ENCODE measurements at regions not wholly inside any gene's neighbourhood (a gene's known extent, or its start where the extent isn't known, plus 50 kb on each side); places are given as distances from the start of the nearest gene placed in this dataset.

GRCh38 chr5:107269256-107269655 lies 401.5 kb downstream of the EFNA5 start:
- Histone ChIP-seq H3K23ac (ENCODE audit: low read depth, low read length) (no peak overlapping the region), H3K9me3 (ENCODE audit: control insufficient read depth, insufficient read depth, low read length) (no peaks in the 10 kb centered on the region), H4K8ac (ENCODE audit: low read depth in 2 of 2, low read length in 2 of 2) (no peak overlapping the region), H4K91ac (ENCODE audit: insufficient read depth, low read depth, low read length) (no peak overlapping the region), H2AFZ (replicated peaks; ENCODE audit: low read length, poor library complexity) (no peak overlapping the region), H2AK9ac (replicated peaks; ENCODE audit: low read depth, low read length, poor library complexity) (no peak overlapping the region), H3K4me3 (ENCODE audit: insufficient read depth, low read depth, low read length) (no peak overlapping the region), H2BK120ac (ENCODE audit: low read depth, low read length) (no peak overlapping the region), H3K27ac (ENCODE audit: insufficient read depth, low read length) (no peak overlapping the region), H4K20me1 (ENCODE audit: insufficient read depth, low read length) (no peaks in the 10 kb centered on the region), H3K4ac (ENCODE audit: low read depth, low read length) (no peak overlapping the region), H3K36me3 (ENCODE audit: control insufficient read depth, insufficient read depth, low read length) (no peaks in the 10 kb centered on the region), H3K4me1 (ENCODE audit: control insufficient read depth, insufficient read depth, low read length) (no peaks in the 10 kb centered on the region), H2BK20ac (ENCODE audit: low read depth, low read length) (no peak overlapping the region), H3K9me1 (ENCODE audit: insufficient read depth, low read length) (no peaks in the 10 kb centered on the region; the same call in 1 of the 2 replicates), H4K5ac (ENCODE audit: low read depth, low read length) (no peak overlapping the region), H3K79me1 (ENCODE audit: low read depth in 1 of 2, low read length in 2 of 2) (no peaks in the 10 kb centered on the region), H3K56ac (ENCODE audit: extremely low read depth, insufficient read depth, low read length) (no peak overlapping the region), H3K18ac (ENCODE audit: low read depth, low read length) (no peak overlapping the region), H2AK5ac (ENCODE audit: low read depth, low read length) (no peak overlapping the region), H3K4me2 (ENCODE audit: low read depth, low read length) (no peak overlapping the region), H3K14ac (replicated peaks; ENCODE audit: low read depth, low read length) (no peak overlapping the region), H3K9ac (ENCODE audit: low read depth, low read length) (no peak overlapping the region), H3K27me3 (ENCODE audit: control insufficient read depth, insufficient read depth, low read length) (no peaks in the 10 kb centered on the region), H2BK5ac (ENCODE audit: low read depth, low read length, poor library complexity, severe bottlenecking) (no peak overlapping the region), H2BK15ac (ENCODE audit: low read depth, low read length) (no peak overlapping the region)
- ATAC-seq (ENCODE audit: low read depth) (no peak), DNase-seq (no peak)
- WGBS, 2 experiments (ENCODE audit: extremely low coverage in 2 of 2, insufficient read length in 1 of 2): no CpG with 5 or more reads among the region's 2 CpGs
- in situ Hi-C loops (cut with MboI; ENCODE audit: low sequenced_read_pairs): no loop called here
- CTCF ChIA-PET: no interaction called here
- TF ChIP-seq BHLHE40 (IDR thresholded peaks at IDR 0.05; ENCODE audit: low read depth, low read length) (no peak), ELK1 (IDR thresholded peaks at IDR 0.05; ENCODE audit: borderline replicate concordance, low read depth, low read length) (no peak), NFE2L2 (IDR thresholded peaks at IDR 0.05; ENCODE audit: low read depth, low read length) (no peak), RCOR1 (IDR thresholded peaks at IDR 0.05; ENCODE audit: insufficient replicate concordance, low read length) (no peak), USF2 (IDR thresholded peaks at IDR 0.05; ENCODE audit: low read depth, low read length) (no peak), RFX5 (IDR thresholded peaks at IDR 0.05; ENCODE audit: low read depth, low read length) (no peak), POLR2A (IDR thresholded peaks at IDR 0.05; ENCODE audit: low read depth, low read length) (no peak), FOS (IDR thresholded peaks at IDR 0.05; ENCODE audit: low read depth, low read length) (no peak), MAFK (IDR thresholded peaks at IDR 0.05; ENCODE audit: low read depth, low read length) (no peak), CEBPB (IDR thresholded peaks at IDR 0.05; ENCODE audit: low read depth, low read length) (no peak), RAD21 (IDR thresholded peaks at IDR 0.05; ENCODE audit: low read length) (no peak), SMC3 (IDR thresholded peaks at IDR 0.05; ENCODE audit: low read depth, low read length) (no peak), MXI1 (IDR thresholded peaks at IDR 0.05; ENCODE audit: borderline replicate concordance, low read depth, low read length) (no peak), CTCF (conservative IDR thresholded peaks at IDR 0.05; ENCODE audit: low read depth, low read length) (no peak)
- POLR2A ChIA-PET (ENCODE audit: unreplicated experiment): no interaction called here
- BruUV-seq (replicated peaks): no TSS peak
- intact Hi-C loops (cut with micrococcal nuclease): no loop called here
- dilution Hi-C loops (cut with HindIII; ENCODE audit: low sequenced_read_pairs, unreplicated experiment): no loop called here

All from IMR-90 (cell line).